SK-N-SH treated with all-trans-retinoic acid at 6 μM for 48 hours (cell line): ENCODE measurements at regions not wholly inside any gene's neighbourhood (a gene's known extent, or its start where the extent isn't known, plus 50 kb on each side); places are given as distances from the start of the nearest gene placed in this dataset.
A peak's percentile ranks its signal among the peaks of the same experiment; 100 is the strongest.
"Not testable (repeated sequence)": the region's sequence is repeated elsewhere in the genome, so short reads cannot be mapped to it uniquely, and the experiment has no call there.

Source experiments
- ATAC-seq: fragments of 200-7000 bp; cut with Tn5 transposase; 3 replicates; pipeline ENCODE4 v1.9.1; 2020; ENCODE audit warnings: mild to moderate bottlenecking, moderate library complexity
- ARNTL ChIP-seq: fragments of 450-650 bp; formaldehyde crosslinking; IDR thresholded peaks from 2 replicates; pipeline ENCODE4 v1.5.0; 2020; ENCODE audit warnings: low read depth, mild to moderate bottlenecking, moderate library complexity, borderline replicate concordance
- BACH2 ChIP-seq: fragments of 250-450 bp; sonication (Bioruptor Pico); IDR thresholded peaks from 2 replicates; pipeline ENCODE4 v1.9.0; 2021; ENCODE audit warnings: mild to moderate bottlenecking, borderline replicate concordance
- CREB5 ChIP-seq: fragments of 250-450 bp; sonication (Bioruptor Pico); IDR thresholded peaks from 2 replicates; pipeline ENCODE4 v1.5.1; 2020; ENCODE audit warnings: low read depth, mild to moderate bottlenecking, moderate library complexity
- CSDC2 ChIP-seq: fragments of 250-450 bp; sonication (Bioruptor Pico); IDR thresholded peaks from 2 replicates; pipeline ENCODE4 v1.5.0; 2020; ENCODE audit warnings: mild to moderate bottlenecking, moderate library complexity
- GLIS3 ChIP-seq: fragments of 250-450 bp; sonication (Bioruptor Pico); IDR thresholded peaks from 2 replicates; pipeline ENCODE4 v1.5.0; 2020; ENCODE audit warnings: mild to moderate bottlenecking, moderate library complexity
- ISL1 ChIP-seq: fragments of 250-450 bp; sonication (Bioruptor Pico); IDR thresholded peaks from 2 replicates; pipeline ENCODE4 v2.1.2; 2022; ENCODE audit warnings: mild to moderate bottlenecking, moderate library complexity
- OSR1 ChIP-seq: fragments of 250-450 bp; sonication (Bioruptor Pico); IDR thresholded peaks from 2 replicates; pipeline ENCODE4 v1.8.0; 2022; ENCODE audit warnings: moderate library complexity, mild to moderate bottlenecking, inconsistent platforms
- POU6F1 ChIP-seq: fragments of 250-450 bp; sonication (Bioruptor Pico); IDR thresholded peaks from 2 replicates; pipeline ENCODE4 v1.8.0; 2021; ENCODE audit warnings: low read depth, mild to moderate bottlenecking, moderate library complexity, borderline replicate concordance
- PPARA ChIP-seq: fragments of 250-450 bp; sonication (Bioruptor Pico); IDR thresholded peaks from 2 replicates; pipeline ENCODE4 v1.5.0; 2020; ENCODE audit warnings: mild to moderate bottlenecking, borderline replicate concordance
- RARB ChIP-seq: fragments of 250-450 bp; sonication (Bioruptor Pico); IDR thresholded peaks from 2 replicates; pipeline ENCODE4 v1.8.0; 2021; ENCODE audit warnings: mild to moderate bottlenecking, moderate library complexity
- TCF4 ChIP-seq: fragments of 250-450 bp; sonication (Bioruptor Pico); IDR thresholded peaks from 2 replicates; pipeline ENCODE4 v1.8.0; 2021; ENCODE audit warnings: mild to moderate bottlenecking, moderate library complexity, borderline replicate concordance
- TOX ChIP-seq: fragments of 250-450 bp; sonication (Bioruptor Pico); IDR thresholded peaks from 2 replicates; pipeline ENCODE4 v1.8.0; 2021; ENCODE audit warnings: mild to moderate bottlenecking, moderate library complexity, borderline replicate concordance
- ZC3H10 ChIP-seq: fragments of 250-450 bp; sonication (Bioruptor Pico); IDR thresholded peaks from 2 replicates; pipeline ENCODE4 v1.5.1; 2021; ENCODE audit warnings: mild to moderate bottlenecking, moderate library complexity
- ZFP3 ChIP-seq: fragments of 250-450 bp; sonication (Bioruptor Pico); IDR thresholded peaks from 2 replicates; pipeline ENCODE4 v1.5.0; 2020; ENCODE audit warnings: mild to moderate bottlenecking, moderate library complexity
- ZFP30 ChIP-seq: fragments of 450-650 bp; formaldehyde crosslinking; IDR thresholded peaks from 2 replicates; pipeline ENCODE4 v1.5.0; 2022; ENCODE audit warnings: mild to moderate bottlenecking, moderate library complexity
- ZNF565 ChIP-seq: fragments of 450-650 bp; formaldehyde crosslinking; conservative IDR thresholded peaks from 2 replicates; pipeline ENCODE4 v1.5.0; 2020; ENCODE audit warnings: low read depth, mild to moderate bottlenecking, moderate library complexity
- ZNF8 ChIP-seq: fragments of 450-650 bp; formaldehyde crosslinking; IDR thresholded peaks from 2 replicates; pipeline ENCODE4 v1.5.0; 2020; ENCODE audit warnings: mild to moderate bottlenecking, moderate library complexity
- TF ChIP-seq, protein P1 (sequence below): fragments of 250-450 bp; sonication (Bioruptor Pico); IDR thresholded peaks from 2 replicates; pipeline ENCODE4 v1.5.1; 2021; ENCODE audit warnings: mild to moderate bottlenecking, moderate library complexity
- TF ChIP-seq, protein P2 (sequence below): fragments of 250-450 bp; sonication (Bioruptor Pico); IDR thresholded peaks from 2 replicates; pipeline ENCODE4 v1.8.0; 2020; ENCODE audit warnings: mild to moderate bottlenecking, moderate library complexity, borderline replicate concordance

DNA sequence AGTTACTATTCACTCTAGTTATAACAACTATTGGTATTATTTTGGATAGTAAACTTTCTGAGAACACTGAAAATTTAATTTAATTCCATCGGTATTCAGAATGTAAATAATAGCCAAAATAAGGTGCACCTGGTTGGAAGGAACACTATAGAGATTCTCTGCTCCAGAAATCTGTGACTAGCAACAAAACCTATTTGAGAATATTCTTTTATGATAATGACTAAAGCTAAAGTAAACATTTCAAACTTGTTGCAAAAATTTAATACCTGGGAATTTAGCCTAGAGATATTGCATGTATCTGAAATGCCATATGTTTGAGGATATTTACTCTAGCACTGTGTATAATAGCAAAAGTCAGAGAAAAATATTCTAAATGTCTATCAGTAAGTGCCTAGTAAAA is 144.1 kb downstream of the PLK2 start:
- no peak for ATAC-seq
- TF ChIP-seq PPARA (CRISPR knock-in tag): no peak

DNA sequence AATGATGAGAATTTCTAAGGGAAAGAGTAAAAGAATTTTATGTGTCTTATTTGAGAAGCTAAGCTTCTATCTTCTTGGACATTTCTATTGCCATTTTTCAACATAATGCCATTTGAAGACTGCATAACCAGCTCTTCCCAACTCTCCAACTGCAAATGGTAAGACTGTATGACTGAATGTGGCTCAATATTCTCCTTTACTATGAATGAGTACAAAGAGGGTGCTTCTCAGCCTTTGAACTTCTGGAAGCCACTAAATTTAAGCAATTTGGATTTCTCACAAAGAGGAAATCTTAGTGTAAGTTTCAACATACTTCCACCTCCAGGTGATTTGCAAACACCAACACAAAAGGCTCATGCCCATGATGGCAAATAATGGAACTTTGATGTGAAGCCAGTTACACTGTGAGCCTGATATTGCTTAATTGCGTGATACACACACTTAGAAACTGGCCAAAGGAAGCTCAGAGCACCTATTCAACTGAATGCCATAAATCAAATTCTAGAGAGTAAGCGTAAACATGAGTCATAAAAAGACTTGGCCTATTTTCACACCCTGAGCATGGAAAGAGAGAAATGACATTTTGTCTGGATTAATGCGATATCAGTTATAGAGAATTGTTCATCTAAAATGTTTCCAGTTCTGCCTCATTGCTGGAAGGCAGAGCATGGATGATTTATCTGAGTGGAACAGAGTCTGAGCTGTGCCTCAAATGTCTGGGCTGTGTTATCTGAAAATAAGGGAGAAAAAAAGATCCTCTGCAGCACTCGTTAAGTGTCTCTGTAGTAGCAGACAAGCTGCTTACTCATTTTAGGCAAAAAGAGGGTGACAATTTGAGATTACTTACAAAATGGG is 145.3 kb downstream of the PLK2 start:
- TF ChIP-seq TCF4 (CRISPR knock-in tag): no peak
- no peak for TF ChIP-seq CSDC2 (CRISPR knock-in tag)
- no peak for TF ChIP-seq PPARA (CRISPR knock-in tag)
- ATAC-seq: no peak

DNA sequence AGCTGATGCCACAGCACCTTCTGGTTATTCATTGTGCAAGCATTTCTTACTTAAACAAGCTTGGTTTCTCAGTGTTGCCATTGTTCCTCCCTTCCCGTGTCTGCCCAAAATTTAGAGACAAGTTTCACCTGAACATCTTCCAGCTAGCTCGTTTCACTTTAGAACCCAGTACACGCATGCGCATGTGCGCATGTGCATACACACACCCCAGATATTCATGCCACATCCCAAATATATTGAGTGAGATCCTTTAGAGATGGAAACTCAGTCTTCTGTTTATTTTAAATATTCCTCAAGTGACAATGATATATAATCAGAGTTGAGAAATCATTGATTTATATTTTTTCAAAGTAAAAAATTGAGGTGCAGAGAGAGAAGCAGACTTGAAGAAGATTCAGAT is 147.6 kb downstream of the PLK2 start:
- no peak for ATAC-seq
- TF ChIP-seq TOX (CRISPR knock-in tag) (no peak), CREB5 (CRISPR knock-in tag) (no peak)

GRCh38 chr5:58311526-58311925 is 148.4 kb downstream of the PLK2 start:
- no peak for TF ChIP-seq BACH2
- TF ChIP-seq CSDC2 (CRISPR knock-in tag): no peak
- no peak for TF ChIP-seq ISL1 (CRISPR knock-in tag)
- no peak for TF ChIP-seq PPARA (CRISPR knock-in tag)
- ATAC-seq: no peak

DNA sequence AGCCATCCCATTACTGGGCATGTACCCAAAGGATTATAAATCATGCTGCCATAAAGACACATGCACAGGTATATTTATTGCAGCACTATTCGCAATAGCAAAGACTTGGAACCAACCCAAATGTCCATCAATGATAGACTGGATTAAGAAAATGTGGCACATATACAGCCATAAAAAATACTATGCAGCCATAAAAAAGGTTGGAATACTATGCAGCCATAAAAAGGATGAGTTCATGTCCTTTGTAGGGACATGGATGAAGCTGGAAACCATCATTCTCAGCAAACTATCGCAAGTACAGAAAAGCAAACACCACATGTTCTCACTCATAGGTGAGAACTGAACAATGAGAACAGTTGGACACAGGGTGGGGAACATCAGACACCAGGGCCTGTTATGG is 151.5 kb downstream of the PLK2 start:
- ATAC-seq: not testable (repeated sequence)

- TF ChIP-seq ZNF8 (CRISPR knock-in tag) (no peak), ZFP3 (no peak), ZFP30 (CRISPR knock-in tag) (no peak), RARB (no peak), ZNF565 (CRISPR knock-in tag) (no peak), OSR1 (no peak), POU6F1 (no peak), CREB5 (CRISPR knock-in tag) (no peak)
- TF ChIP-seq, protein P1, sequence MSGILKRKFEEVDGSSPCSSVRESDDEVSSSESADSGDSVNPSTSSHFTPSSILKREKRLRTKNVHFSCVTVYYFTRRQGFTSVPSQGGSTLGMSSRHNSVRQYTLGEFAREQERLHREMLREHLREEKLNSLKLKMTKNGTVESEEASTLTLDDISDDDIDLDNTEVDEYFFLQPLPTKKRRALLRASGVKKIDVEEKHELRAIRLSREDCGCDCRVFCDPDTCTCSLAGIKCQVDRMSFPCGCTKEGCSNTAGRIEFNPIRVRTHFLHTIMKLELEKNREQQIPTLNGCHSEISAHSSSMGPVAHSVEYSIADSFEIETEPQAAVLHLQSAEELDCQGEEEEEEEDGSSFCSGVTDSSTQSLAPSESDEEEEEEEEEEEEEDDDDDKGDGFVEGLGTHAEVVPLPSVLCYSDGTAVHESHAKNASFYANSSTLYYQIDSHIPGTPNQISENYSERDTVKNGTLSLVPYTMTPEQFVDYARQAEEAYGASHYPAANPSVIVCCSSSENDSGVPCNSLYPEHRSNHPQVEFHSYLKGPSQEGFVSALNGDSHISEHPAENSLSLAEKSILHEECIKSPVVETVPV (CRISPR knock-in tag): no peak
- no peak for ATAC-seq
These were observed 159.5 kb downstream of the PLK2 start for GRCh38 chr5:58300346-58300895.

DNA sequence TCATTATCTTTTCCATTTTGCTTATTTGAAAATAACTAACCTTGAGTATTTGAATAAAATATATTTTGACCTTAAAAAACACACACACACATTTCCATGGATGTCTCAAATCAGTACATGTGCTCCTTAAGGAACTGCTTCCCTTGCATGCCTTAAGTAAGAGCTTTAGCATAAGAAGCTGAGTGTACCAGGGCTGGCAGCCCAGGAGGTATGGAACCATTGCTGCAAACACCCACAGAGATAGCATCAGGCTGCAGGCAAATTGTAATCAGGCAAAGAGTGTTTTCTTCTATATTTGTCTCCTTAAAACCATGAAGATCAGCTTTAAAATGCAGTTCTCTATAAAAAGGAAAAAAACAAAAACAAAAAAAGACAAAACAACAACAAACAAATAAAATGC is 160.6 kb downstream of the PLK2 start:
- ATAC-seq: peak; percentile 39; the same call in 1 of the 3 replicates
- TF ChIP-seq ARNTL: no peak
- no peak for TF ChIP-seq OSR1
- TF ChIP-seq BACH2: no peak
- TF ChIP-seq RARB: no peak
- TF ChIP-seq GLIS3 (CRISPR knock-in tag): no peak
- TF ChIP-seq TOX (CRISPR knock-in tag): no peak
- TF ChIP-seq, protein P2, sequence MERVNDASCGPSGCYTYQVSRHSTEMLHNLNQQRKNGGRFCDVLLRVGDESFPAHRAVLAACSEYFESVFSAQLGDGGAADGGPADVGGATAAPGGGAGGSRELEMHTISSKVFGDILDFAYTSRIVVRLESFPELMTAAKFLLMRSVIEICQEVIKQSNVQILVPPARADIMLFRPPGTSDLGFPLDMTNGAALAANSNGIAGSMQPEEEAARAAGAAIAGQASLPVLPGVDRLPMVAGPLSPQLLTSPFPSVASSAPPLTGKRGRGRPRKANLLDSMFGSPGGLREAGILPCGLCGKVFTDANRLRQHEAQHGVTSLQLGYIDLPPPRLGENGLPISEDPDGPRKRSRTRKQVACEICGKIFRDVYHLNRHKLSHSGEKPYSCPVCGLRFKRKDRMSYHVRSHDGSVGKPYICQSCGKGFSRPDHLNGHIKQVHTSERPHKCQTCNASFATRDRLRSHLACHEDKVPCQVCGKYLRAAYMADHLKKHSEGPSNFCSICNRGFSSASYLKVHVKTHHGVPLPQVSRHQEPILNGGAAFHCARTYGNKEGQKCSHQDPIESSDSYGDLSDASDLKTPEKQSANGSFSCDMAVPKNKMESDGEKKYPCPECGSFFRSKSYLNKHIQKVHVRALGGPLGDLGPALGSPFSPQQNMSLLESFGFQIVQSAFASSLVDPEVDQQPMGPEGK (CRISPR knock-in tag): no peak
- TF ChIP-seq CREB5 (CRISPR knock-in tag): no peak
- TF ChIP-seq ZC3H10: no peak
- TF ChIP-seq POU6F1: no peak
